ENCODE measurements at regions not wholly inside any gene's neighbourhood (a gene's known extent, or its start where the extent isn't known, plus 50 kb on each side); places are given as distances from the start of the nearest gene placed in this dataset.

DNA sequence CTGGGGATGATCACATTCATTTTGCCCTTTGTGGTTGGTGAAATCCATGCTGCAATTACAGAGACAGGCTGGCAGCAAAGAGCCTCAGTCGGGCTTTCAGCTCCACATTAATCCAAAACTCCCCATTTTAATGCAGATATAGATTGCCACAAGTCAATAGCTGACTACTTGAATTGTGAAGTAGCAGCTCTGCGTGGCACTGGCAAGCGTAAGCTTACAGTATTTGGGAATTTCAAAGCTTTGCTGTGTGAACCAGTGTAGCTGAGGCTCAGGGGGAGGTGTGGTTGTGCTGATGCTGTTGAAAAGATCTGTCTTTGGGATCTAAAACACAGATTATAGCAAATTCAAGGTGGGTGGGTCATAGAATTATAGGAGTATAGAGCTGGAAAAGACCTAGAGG, 290.3 kb upstream of the ONECUT1 start:
- in situ Hi-C loops (cut with HindIII; ENCODE audit: low sequenced_read_pairs): no loop called here
- no peak overlapping the region for H3K4me3 ChIP-seq (ENCODE audit: low read depth, low read length)
- TF ChIP-seq, protein P1, sequence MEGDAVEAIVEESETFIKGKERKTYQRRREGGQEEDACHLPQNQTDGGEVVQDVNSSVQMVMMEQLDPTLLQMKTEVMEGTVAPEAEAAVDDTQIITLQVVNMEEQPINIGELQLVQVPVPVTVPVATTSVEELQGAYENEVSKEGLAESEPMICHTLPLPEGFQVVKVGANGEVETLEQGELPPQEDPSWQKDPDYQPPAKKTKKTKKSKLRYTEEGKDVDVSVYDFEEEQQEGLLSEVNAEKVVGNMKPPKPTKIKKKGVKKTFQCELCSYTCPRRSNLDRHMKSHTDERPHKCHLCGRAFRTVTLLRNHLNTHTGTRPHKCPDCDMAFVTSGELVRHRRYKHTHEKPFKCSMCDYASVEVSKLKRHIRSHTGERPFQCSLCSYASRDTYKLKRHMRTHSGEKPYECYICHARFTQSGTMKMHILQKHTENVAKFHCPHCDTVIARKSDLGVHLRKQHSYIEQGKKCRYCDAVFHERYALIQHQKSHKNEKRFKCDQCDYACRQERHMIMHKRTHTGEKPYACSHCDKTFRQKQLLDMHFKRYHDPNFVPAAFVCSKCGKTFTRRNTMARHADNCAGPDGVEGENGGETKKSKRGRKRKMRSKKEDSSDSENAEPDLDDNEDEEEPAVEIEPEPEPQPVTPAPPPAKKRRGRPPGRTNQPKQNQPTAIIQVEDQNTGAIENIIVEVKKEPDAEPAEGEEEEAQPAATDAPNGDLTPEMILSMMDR (IDR thresholded peaks at IDR 0.05; ENCODE audit: low read depth, low read length, missing control alignments): no peak
- no peak for DNase-seq (ENCODE audit: low read depth)

DNA sequence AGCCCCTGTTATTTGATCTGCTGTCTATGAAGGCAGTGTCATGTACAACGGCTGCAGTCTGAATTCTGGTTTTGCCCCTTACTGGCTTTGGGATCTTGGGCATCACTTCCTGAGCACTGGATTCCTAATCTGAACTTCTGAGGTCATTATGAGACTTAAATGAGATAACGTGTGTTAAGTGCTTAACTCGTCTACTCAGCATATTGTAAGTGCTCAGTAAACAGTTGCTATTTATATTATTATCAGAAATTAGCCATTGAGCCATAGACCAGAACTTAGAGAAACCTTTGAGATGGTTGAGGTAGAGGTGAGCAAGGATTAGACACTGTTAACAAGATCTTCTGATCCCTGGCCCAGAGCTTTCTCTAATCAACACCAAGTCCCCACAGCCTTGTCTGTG, 284.1 kb upstream of the ONECUT1 start:
- no peak overlapping the region for H3K4me3 ChIP-seq (ENCODE audit: low read depth, low read length)
- TF ChIP-seq, protein P1 (IDR thresholded peaks at IDR 0.05; ENCODE audit: low read depth, low read length, missing control alignments): no peak
- in situ Hi-C loops (cut with HindIII; ENCODE audit: low sequenced_read_pairs): no loop called here
- no peak for DNase-seq (ENCODE audit: low read depth)

DNA sequence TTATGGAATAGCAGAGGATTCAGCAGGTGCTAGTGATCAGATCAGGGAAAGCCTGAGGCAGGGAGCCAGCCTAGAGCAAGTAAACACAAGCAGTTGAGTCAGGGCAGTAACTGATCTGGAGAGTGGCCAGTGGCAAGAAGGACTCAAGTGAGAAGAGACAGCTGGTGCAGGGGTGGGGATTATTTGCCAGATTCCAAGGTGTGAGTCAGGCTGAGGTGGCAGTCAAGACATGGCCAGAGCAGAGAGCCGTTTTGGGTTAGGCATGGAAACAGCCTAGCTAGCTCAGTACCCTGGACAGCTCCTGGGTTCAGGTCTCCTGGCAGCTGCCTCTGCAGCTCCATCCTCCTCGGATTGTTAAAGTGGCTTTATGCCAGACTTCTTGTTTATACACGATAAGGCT, 281.9 kb upstream of the ONECUT1 start:
- in situ Hi-C loops (cut with HindIII; ENCODE audit: low sequenced_read_pairs): no loop called here
- TF ChIP-seq, protein P1 (IDR thresholded peaks at IDR 0.05; ENCODE audit: low read depth, low read length, missing control alignments): no peak
- peak; percentile 3 for DNase-seq (ENCODE audit: low read depth)
- no peak overlapping the region for H3K4me3 ChIP-seq (ENCODE audit: low read depth, low read length)

DNA sequence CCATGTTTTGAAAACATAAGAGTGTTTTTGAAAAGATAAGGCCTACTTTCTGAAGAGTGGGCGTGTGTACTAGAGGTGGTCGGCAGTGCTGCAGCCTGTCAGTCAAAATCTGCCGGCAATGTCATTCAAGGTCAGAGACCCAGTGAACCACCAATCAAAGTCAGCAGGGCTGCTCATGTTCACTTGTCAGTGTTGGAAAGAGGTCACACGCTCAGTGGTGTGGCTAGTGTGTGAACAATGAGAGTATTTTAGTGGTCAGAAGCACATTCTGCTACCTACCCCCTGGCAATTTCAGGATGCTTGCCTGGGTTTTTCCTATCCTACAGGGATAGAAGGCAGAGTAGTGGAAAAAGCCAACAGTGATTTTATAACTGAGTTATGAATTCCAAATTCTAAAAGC, 278.5 kb upstream of the ONECUT1 start:
- in situ Hi-C loops (cut with HindIII; ENCODE audit: low sequenced_read_pairs): no loop called here

DNA sequence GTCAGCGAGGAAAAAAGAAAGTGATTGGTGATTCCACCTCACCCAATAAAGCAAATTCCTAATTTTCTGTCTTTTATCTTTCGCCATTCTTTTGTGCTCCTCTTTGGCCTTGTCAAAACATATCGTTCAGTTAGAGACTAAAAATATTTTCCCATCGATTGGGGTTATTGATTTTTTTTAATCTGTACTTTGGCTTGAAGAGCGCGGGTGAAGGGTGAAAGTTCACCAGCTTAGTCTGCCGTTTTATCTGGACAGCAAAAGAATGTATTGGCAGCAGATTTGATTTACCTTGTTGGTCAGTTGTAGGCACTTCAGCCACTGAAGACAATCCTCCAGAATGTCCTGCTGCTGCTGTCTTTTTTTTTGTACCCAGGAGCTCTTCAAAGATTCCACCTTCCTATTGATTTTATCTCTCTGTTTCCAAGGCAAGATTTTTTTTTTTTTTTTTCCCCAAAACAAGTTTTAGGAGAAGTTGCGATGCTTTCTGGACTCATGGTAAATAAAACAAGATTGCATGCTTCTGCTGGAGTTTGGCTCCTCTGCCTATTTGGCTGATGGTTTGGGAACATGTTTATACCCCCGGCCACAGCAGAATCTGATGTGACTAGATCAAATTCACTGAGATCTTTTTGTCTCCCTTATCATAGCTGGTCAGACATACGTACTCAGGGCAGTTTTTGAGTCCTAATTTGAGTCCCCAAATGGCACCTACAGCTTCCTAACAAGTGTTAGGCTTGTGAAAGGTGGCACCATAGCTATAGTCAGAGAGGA, 269.3 kb upstream of the ONECUT1 start:
- H3K4me3 ChIP-seq (ENCODE audit: low read depth, low read length): no peak overlapping the region
- in situ Hi-C loops (cut with HindIII; ENCODE audit: low sequenced_read_pairs): loop anchor here (5.0 kb wide), 1 partner anchor 92 kb away; no protein-coding TSS in a partner anchor
- TF ChIP-seq, protein P1 (IDR thresholded peaks at IDR 0.05; ENCODE audit: low read depth, low read length, missing control alignments): no peak
- no peak for DNase-seq (ENCODE audit: low read depth)

More for the DNA sequence above, 278.5 kb upstream of the ONECUT1 start:
- no peak overlapping the region for H3K4me3 ChIP-seq (ENCODE audit: low read depth, low read length)
- TF ChIP-seq, protein P1 (IDR thresholded peaks at IDR 0.05; ENCODE audit: low read depth, low read length, missing control alignments): no peak
- no peak for DNase-seq (ENCODE audit: low read depth)

DNA sequence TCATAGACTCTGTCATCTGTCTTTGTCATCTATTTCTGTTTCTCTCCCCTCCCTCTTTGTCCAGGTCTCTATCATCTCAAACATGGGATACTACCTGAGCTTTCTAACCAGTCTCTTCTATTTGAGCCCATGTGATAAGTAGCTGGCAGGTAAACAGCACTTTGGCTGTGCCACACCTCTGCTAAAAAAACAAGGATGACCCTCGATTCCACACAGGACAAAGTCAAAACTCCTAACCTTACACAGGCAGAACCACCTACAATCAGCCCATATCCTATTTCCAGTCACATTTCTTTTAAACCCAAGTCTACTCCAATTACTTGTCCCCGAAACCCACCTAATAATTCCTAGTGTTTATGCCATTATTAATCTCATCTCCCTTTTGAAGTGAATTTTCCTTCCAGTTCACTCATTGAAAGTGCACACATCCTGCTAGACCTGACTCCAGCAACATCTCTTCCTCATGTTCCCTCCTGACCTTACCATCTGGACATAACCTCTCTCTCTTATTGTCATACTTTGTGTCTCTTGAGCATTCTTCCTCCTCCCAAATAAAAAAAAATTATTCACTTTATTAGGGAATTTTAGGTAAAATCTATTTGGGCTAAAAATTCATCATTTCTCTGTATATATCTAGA, 256.1 kb upstream of the ONECUT1 start:
- no peak for DNase-seq (ENCODE audit: low read depth)
- H3K4me3 ChIP-seq (ENCODE audit: low read depth, low read length): no peak overlapping the region
- TF ChIP-seq, protein P1 (IDR thresholded peaks at IDR 0.05; ENCODE audit: low read depth, low read length, missing control alignments): no peak
- in situ Hi-C loops (cut with HindIII; ENCODE audit: low sequenced_read_pairs): no loop called here
